Activated naive CD8-positive, alpha-beta T cell (primary cell): ENCODE measurements at regions not wholly inside any gene's neighbourhood (a gene's known extent, or its start where the extent isn't known, plus 50 kb on each side); places are given as distances from the start of the nearest gene placed in this dataset.

Experiments used
- H3K27ac Mint-ChIP-seq: one replicate; pipeline ENCODE4 v1.8.0; 2021; ENCODE audit warnings: mixed read lengths
- H3K27me3 Mint-ChIP-seq: one replicate; pipeline ENCODE4 v1.8.0; 2021; ENCODE audit warnings: mixed read lengths
- H3K36me3 Mint-ChIP-seq: one replicate; pipeline ENCODE4 v1.8.0; 2021; ENCODE audit warnings: mixed read lengths
- H3K4me1 Mint-ChIP-seq: one replicate; pipeline ENCODE4 v1.8.0; 2021; ENCODE audit warnings: low read depth, mixed read lengths
- H3K4me3 Mint-ChIP-seq: one replicate; pipeline ENCODE4 v1.8.0; 2021; ENCODE audit warnings: mild to moderate bottlenecking, mixed read lengths
- H3K9me3 Mint-ChIP-seq: one replicate; pipeline ENCODE4 v1.8.0; 2021; ENCODE audit warnings: low read depth, mixed read lengths

DNA sequence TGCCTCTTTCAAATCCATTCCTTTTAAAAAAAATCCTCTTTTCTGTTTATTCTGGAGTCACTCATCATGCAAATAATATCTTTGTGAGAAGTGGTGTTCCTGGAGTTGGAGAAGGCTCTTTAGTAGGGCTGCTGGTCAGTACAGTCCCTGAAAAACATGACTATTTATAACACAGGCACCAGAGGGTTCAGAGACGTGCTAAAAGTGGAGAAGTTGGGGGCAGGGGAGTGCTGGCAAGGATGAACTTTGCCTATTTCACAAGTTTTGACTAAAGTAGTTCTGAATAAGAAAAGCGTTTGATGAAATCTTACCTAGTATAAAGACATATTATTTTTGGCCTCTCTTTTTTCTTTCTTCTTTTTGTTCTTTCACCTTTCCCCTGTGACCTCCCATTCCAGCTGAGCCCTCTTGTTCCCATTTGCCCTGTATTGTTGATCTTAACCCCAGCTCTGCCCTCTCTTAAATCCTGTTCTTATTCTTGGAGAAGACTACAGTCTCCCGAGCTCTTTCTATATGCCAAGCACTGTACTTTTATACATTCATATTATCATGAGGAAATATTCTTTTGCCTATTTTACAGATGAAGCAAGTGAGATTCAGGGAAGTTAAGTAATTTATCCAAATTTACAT lies 129.1 kb downstream of the TM9SF2 start:
- H3K4me3 Mint-ChIP-seq, result no peak overlapping the region
- no peaks in the 10 kb centered on the region for H3K27me3 Mint-ChIP-seq
- no peak overlapping the region for H3K27ac Mint-ChIP-seq
- H3K4me1 Mint-ChIP-seq, result peaks cover 18% of the 10 kb centered on the region
- no peaks in the 10 kb centered on the region for H3K9me3 Mint-ChIP-seq
- H3K36me3 Mint-ChIP-seq, result peaks cover 3% of the 10 kb centered on the region

- Mint-ChIP-seq H3K27ac (no peak overlapping the region), H3K4me3 (no peak overlapping the region), H3K27me3 (no peaks in the 10 kb centered on the region), H3K4me1 (peaks cover 18% of the 10 kb centered on the region), H3K36me3 (peaks cover 3% of the 10 kb centered on the region), H3K9me3 (no peaks in the 10 kb centered on the region)
These were observed 128.4 kb downstream of the TM9SF2 start for GRCh38 chr13:99629641-99630040.

- no peaks in the 10 kb centered on the region for H3K27me3 Mint-ChIP-seq
- H3K36me3 Mint-ChIP-seq, result peaks cover 3% of the 10 kb centered on the region
- H3K9me3 Mint-ChIP-seq, result no peaks in the 10 kb centered on the region
- H3K27ac Mint-ChIP-seq, result no peak overlapping the region
- H3K4me1 Mint-ChIP-seq, result peaks cover 19% of the 10 kb centered on the region
- H3K4me3 Mint-ChIP-seq, result no peak overlapping the region
These were observed 127.2 kb downstream of the TM9SF2 start for GRCh38 chr13:99628442-99628841.

DNA sequence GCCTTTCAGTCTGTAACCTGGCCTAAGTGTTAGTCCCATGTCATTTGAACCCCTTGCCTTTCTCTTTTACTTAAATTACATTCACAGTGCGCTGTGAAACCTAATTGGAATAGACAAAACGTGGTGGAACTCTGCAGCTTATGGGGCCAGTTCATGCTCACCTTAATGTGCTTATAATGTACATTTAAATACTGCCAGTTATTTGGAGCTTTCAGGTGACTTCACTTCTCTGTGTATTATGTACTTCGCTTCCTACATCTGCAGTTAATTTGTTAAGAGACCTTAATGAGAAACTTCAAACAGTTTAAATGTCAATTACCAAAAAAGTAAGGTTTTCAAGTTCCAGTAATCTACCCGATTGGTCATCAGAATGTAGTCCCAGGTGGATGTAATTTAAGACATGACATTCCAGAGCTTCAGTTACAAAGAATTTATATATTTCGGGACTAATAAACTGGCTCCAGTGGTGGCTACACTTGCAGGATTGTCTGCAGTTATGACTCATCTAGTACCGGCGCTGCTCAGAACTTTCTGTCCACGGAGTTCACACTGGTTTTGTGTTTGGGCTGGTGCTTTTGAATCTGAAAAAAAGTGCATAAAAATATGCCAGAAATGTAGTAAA lies 125.3 kb downstream of the TM9SF2 start:
- Mint-ChIP-seq H3K27ac (no peak overlapping the region), H3K27me3 (no peaks in the 10 kb centered on the region), H3K4me3 (no peak overlapping the region), H3K4me1 (peaks cover 19% of the 10 kb centered on the region), H3K36me3 (peaks cover 2% of the 10 kb centered on the region), H3K9me3 (no peaks in the 10 kb centered on the region)

- H3K4me3 Mint-ChIP-seq, result no peak overlapping the region
- H3K9me3 Mint-ChIP-seq, result no peaks in the 10 kb centered on the region
- H3K27ac Mint-ChIP-seq, result no peak overlapping the region
- peaks cover 19% of the 10 kb centered on the region for H3K4me1 Mint-ChIP-seq
- H3K36me3 Mint-ChIP-seq, result peaks cover 2% of the 10 kb centered on the region
- H3K27me3 Mint-ChIP-seq, result no peaks in the 10 kb centered on the region
These were observed 123.8 kb downstream of the TM9SF2 start for GRCh38 chr13:99624936-99625540.

DNA sequence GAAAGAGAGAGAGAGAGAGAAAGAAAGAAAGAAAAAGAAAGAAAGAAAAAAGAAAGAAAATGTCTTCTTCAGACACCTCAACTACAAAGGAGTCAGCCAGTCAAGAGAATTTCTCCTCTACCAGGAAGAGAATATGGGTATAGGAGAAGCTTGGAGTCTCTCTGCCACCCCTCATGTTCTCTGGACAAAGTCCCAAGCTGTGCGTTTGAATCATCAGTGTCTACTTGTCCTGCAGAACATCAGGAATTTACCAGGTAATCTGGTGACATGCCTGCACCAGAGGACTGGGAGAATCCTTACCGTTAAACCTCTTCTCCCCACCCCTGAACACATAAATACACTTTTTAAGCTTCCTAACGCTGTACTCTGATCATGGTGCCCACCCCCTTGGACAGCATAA lies 119.5 kb downstream of the TM9SF2 start:
- Mint-ChIP-seq H3K27me3 (no peaks in the 10 kb centered on the region), H3K4me3 (no peak overlapping the region), H3K9me3 (no peaks in the 10 kb centered on the region), H3K36me3 (peaks cover 2% of the 10 kb centered on the region), H3K4me1 (peaks cover 13% of the 10 kb centered on the region), H3K27ac (no peak overlapping the region)

- Mint-ChIP-seq H3K36me3 (peaks cover 2% of the 10 kb centered on the region), H3K9me3 (no peaks in the 10 kb centered on the region), H3K27ac (no peak overlapping the region), H3K27me3 (no peaks in the 10 kb centered on the region), H3K4me3 (no peak overlapping the region), H3K4me1 (peaks cover 11% of the 10 kb centered on the region)
These were observed 117.9 kb downstream of the TM9SF2 start for GRCh38 chr13:99619207-99619606.

DNA sequence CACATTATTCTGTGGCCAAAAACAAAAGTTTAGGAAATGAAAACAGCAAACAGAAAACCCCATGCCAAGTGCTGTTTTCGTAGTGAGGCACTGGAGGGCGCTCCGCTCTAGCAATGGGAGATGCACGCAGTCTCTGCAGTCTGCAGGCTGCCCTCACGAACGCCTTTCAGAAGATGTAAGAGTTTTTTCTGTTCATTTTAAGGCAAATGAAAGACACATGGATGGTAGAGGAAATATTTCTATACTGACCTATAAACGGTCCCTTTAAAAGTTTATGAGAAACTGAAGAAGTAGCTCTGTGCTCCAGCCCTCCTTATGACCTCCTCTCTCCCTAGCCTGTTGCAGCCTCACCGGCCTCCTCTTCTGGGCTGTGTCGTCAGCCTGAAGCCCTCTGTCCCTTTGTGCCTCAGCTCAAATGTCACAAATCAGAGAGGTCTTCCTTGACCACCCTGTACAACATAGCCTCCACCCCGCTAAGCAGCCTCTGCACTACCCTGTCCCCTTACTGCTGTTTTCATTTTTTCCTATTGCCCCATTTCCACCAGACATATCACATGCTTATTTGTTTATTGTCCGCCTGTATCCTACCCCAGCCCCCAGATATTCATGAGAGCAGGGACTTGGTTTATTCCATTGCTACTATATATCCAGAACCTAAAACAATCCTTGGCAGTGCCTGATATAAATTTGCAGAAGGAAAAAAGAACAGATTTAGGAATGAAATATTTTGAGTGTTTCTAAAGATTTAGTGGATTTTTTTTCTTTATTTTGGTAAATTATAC lies 116.4 kb downstream of the TM9SF2 start:
- Mint-ChIP-seq H3K4me1 (peaks cover 23% of the 10 kb centered on the region), H3K4me3 (no peak overlapping the region), H3K27ac (no peak overlapping the region), H3K9me3 (no peaks in the 10 kb centered on the region), H3K36me3 (peaks cover 2% of the 10 kb centered on the region), H3K27me3 (no peaks in the 10 kb centered on the region)

- Mint-ChIP-seq H3K4me1 (peaks cover 41% of the 10 kb centered on the region), H3K9me3 (no peaks in the 10 kb centered on the region), H3K36me3 (no peaks in the 10 kb centered on the region), H3K4me3 (no peak overlapping the region), H3K27ac (no peak overlapping the region), H3K27me3 (no peaks in the 10 kb centered on the region)
These were observed 113.2 kb downstream of the TM9SF2 start for GRCh38 chr13:99614465-99614885.
